ENCODE measurements at regions not wholly inside any gene's neighbourhood (a gene's known extent, or its start where the extent isn't known, plus 50 kb on each side); places are given as distances from the start of the nearest gene placed in this dataset.

DNA sequence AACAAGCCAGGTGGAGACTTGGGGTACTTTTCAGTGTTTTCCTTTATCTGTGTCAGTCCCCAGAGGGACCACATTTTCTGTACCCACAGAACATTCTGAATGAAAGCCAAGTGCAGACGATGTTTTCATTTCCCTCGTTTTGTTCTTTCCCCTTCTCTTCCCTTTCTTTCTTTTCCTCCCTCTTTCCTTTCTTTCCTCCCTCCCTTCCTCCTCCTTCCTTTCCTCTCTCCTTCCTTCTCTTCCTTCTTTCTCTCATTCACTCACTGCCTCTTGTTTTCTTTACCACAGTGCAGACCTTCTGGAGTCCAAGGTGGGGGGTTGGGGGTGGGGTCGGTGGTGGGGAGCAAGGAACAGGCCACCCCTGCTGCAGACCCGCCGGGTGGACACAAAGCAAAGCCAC, 141.4 kb upstream of the MKI67 start:
- no peak for DNase-seq (ENCODE audit: low spot score)
- TF ChIP-seq, protein P1, sequence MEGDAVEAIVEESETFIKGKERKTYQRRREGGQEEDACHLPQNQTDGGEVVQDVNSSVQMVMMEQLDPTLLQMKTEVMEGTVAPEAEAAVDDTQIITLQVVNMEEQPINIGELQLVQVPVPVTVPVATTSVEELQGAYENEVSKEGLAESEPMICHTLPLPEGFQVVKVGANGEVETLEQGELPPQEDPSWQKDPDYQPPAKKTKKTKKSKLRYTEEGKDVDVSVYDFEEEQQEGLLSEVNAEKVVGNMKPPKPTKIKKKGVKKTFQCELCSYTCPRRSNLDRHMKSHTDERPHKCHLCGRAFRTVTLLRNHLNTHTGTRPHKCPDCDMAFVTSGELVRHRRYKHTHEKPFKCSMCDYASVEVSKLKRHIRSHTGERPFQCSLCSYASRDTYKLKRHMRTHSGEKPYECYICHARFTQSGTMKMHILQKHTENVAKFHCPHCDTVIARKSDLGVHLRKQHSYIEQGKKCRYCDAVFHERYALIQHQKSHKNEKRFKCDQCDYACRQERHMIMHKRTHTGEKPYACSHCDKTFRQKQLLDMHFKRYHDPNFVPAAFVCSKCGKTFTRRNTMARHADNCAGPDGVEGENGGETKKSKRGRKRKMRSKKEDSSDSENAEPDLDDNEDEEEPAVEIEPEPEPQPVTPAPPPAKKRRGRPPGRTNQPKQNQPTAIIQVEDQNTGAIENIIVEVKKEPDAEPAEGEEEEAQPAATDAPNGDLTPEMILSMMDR (IDR thresholded peaks at IDR 0.05; ENCODE audit: extremely low read depth, missing control alignments): no peak

DNA sequence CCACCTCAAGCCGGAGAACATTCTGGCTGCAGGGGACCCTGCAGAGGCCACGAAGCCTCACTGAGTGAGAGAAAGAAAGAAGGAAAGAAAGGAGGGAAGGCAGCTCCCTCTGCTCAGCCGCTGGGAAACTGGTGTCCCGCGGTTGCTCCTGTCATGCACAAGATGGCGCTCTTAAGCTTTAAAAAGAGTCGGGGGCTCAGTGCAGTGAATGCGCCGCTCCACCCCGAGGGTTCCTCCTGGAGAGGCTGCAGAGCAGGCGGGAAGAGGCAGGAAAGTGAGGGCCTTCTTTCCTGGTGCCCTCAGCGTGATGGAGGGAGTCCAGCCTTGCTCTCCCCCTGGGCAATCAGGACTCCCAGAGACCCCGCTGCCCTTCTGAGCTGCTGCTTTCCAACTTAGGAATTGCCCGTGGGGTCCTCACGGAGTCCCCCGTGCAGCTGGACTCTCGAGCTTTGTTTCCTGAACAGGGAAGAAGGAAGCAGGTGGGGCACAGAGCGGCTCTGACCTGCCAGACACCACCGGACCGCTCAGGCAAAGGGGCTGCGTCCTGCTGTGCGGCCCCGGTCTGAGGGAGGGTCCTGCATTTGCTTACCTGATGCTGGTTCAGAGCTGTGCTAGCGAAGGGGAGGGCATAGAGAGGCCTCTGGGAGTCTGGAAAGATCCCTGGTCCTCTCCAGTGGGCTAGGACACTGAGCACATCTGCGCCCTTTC, 141.9 kb upstream of the MKI67 start:
- DNase-seq (ENCODE audit: low spot score): no peak
- TF ChIP-seq, protein P1 (IDR thresholded peaks at IDR 0.05; ENCODE audit: extremely low read depth, missing control alignments): no peak

DNA sequence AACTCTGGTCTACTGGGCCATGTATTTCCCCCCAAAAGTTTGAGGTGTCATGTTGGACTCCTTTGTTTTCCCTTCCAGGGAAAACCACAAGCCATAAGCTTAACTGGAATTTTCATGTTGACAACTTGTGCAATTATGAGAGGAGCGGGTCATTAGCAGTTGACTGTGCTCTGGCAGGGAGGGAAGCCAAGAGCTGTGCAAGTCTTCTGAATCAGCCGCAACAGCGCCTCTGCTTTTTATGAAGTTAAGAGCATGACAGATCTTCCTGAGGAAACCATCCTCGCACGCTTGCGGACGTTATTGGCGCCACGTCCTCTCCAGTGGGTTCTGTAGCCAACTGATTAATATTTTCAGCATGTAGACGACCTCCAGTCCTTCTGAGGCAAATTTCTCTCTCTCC, 148.7 kb upstream of the MKI67 start:
- DNase-seq (ENCODE audit: low spot score): no peak
- TF ChIP-seq, protein P1 (IDR thresholded peaks at IDR 0.05; ENCODE audit: extremely low read depth, missing control alignments): no peak

DNA sequence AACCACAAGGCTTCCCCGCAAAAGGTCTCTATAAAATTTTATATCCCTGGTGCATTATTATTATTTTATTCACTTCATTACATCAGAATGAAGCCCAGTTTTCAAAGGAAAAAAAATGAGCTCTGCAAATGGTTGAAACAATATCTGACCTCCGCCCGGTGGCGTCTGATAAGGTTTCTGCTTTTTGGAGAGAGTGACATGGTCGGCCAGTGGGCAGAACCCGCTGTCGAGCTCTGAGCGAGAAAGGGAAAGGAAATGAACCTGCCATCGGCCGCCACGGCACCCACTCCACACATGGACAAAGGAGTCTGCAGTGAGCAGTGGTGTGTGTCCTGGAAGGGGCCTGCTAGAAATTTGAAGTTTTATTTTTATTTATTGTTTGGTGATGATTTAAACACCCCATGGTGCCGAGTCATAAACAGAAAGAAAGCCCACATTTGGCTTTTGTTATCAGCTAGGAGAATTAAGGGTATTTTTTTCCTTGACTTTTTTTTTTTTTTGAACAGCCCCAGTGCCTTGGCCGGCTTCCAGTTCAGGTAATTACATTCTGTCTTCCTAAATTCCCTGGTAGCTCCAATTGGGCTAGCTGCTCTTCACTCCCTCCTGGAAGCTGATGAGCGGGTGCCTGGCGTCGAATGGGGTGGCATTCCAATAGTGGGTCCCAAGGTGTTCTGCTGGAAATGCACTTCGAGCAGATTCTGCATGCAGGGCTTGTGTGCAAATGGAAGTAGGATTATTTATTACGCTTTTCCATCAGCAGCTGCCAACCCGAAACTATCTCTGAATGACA, 149.4 kb upstream of the MKI67 start:
- no peak for DNase-seq (ENCODE audit: low spot score)

DNA sequence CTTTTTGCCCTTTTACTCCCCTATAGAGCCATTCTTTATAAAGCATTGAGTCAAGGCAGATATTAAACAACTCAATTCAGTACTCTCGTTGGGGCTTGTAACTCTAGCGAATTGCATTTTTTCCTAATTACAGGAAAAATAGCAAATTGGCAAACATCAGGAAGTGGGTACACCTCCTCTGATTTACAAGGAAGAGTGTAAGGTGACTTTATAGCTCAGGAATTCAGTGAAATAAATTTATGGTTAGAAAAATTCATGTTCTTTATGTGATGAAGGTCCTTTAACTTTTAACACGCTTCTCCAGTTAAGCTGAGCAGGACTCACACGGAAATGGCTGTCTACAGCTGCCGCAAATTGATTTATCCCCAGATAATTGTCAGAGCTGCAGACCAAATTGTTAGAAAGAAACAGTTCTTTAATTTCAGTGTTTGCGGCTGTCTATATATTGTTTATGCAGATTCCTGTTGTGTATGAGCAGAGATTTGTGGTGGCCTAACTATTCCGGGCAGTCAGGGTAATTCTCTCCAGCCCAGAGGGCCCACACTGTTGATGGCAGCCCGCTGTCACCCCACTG, 151.1 kb upstream of the MKI67 start:
- TF ChIP-seq, protein P1 (IDR thresholded peaks at IDR 0.05; ENCODE audit: extremely low read depth, missing control alignments): no peak
- no peak for DNase-seq (ENCODE audit: low spot score)

More for the DNA sequence above, 149.4 kb upstream of the MKI67 start:
- TF ChIP-seq, protein P1 (IDR thresholded peaks at IDR 0.05; ENCODE audit: extremely low read depth, missing control alignments): no peak

DNA sequence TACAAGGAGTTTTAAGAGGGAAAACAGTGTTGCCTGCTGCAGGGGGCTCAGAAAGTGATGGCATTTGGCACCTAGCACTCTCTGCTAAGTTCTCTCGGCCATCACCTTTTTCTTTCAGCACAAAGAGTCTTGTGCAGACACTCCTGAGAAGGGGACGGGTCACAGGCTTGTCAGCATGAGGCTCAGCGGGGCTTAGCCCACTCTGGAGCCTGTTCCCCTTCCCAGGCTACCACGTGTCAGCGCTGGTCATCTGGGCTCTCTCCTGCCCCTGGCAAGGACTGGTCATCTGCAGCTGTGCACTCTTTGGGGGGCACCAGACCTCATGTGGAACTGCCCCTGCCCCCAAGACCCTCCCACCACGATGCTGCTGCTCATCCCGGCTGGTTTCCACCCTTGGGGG, 152.1 kb upstream of the MKI67 start:
- TF ChIP-seq, protein P1 (IDR thresholded peaks at IDR 0.05; ENCODE audit: extremely low read depth, missing control alignments): no peak
- no peak for DNase-seq (ENCODE audit: low spot score)

DNA sequence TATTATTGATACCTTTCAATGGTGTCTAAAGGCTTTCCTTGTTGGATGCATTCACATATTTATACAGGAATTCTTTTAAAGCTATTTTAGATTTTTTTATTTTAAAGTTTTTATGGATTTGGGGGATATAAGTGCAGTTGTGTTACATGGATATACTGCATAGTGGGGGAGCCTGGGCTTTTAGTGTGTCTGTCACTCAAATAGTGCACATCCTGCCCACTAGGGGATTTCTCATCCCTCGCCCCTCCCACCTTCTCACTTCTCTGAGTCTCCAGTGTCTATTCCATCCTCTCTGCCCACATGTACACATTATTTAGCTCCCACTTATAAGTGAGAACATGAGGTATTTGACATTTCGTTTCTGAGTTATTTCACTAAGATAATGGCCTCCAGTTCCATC, 154.0 kb upstream of the MKI67 start:
- DNase-seq (ENCODE audit: low spot score): no peak
- TF ChIP-seq, protein P1 (IDR thresholded peaks at IDR 0.05; ENCODE audit: extremely low read depth, missing control alignments): no peak
